ENCODE measurements at regions not wholly inside any gene's neighbourhood (a gene's known extent, or its start where the extent isn't known, plus 50 kb on each side); places are given as distances from the start of the nearest gene placed in this dataset.

- no peak for TF ChIP-seq POLR2A (IDR thresholded peaks at IDR 0.05)
- TF ChIP-seq CTCF (IDR thresholded peaks at IDR 0.05): no peak
- TF ChIP-seq EP300 (IDR thresholded peaks at IDR 0.05): no peak
Observed at GRCh38 chr2:121000804-121001203, 265.1 kb downstream of the GLI2 start.
